Caco-2 (cell line): ENCODE measurements at regions not wholly inside any gene's neighbourhood (a gene's known extent, or its start where the extent isn't known, plus 50 kb on each side); places are given as distances from the start of the nearest gene placed in this dataset.

Experiments
- BruUV-seq: library from RNA; stranded (reverse); fragments of 400-500 nt; replicated peaks from 2 replicates; lab custom pipeline; 2021; lab: Mats Ljungman, UMichigan
- CTCF ChIA-PET: fragments of 300-600 bp; sonication (Branson Sonifier 250); formaldehyde crosslinking; loops from one replicate; lab custom pipeline; 2022; ENCODE audit warnings: antibody characterized with exemption; lab: Charles Lee
- POLR2A ChIA-PET: fragments of 300-600 bp; sonication (Branson Sonifier 250); formaldehyde crosslinking; loops from one replicate; lab custom pipeline; 2022; ENCODE audit warnings: antibody characterized with exemption; lab: Charles Lee
- DNase-seq, 2 experiments: peaks; one replicate each; pipeline versions ENCODE4 v3.0.0 to v3.0.0-alpha.2; 2020 to 2022
- H3K27me3 ChIP-seq: replicated peaks from 2 replicates; pipeline ENCODE4 v1.6.0; 2011; ENCODE audit warnings: low read length; ENCODE audit not compliant: control insufficient read depth, insufficient read depth
- H3K36me3 ChIP-seq: 2 replicates; pipeline ENCODE4 v1.5.1; 2011; ENCODE audit warnings: low read length; ENCODE audit not compliant: control insufficient read depth, insufficient read depth
- H3K4me1 ChIP-seq: fragments of 250-450 bp; sonication (Bioruptor Pico); 2 replicates; pipeline ENCODE4 v1.5.1; 2020; ENCODE audit warnings: mild to moderate bottlenecking
- H3K4me3 ChIP-seq: 2 replicates; pipeline ENCODE4 v1.5.1; 2011; ENCODE audit warnings: low read depth, mild to moderate bottlenecking, control low read depth, low read length
- H3K9me3 ChIP-seq: fragments of 250-450 bp; sonication (Bioruptor Pico); 2 replicates; pipeline ENCODE4 v1.5.1; 2020; ENCODE audit warnings: mild to moderate bottlenecking, moderate library complexity
- H3K27ac Mint-ChIP-seq: one replicate; pipeline ENCODE4 v1.8.0; 2022; ENCODE audit warnings: mixed read lengths; ENCODE audit not compliant: unreplicated experiment
- H3K27me3 Mint-ChIP-seq: one replicate; pipeline ENCODE4 v1.8.0; 2022; ENCODE audit warnings: mixed read lengths; ENCODE audit not compliant: insufficient read depth, unreplicated experiment
- H3K36me3 Mint-ChIP-seq: one replicate; pipeline ENCODE4 v1.8.0; 2022; ENCODE audit warnings: mild to moderate bottlenecking, mixed read lengths; ENCODE audit not compliant: insufficient read depth, unreplicated experiment
- H3K4me1 Mint-ChIP-seq: one replicate; pipeline ENCODE4 v1.8.0; 2022; ENCODE audit warnings: low read depth, mixed read lengths; ENCODE audit not compliant: unreplicated experiment
- H3K4me3 Mint-ChIP-seq: one replicate; pipeline ENCODE4 v1.8.0; 2022; ENCODE audit warnings: mild to moderate bottlenecking, moderate library complexity, mixed read lengths; ENCODE audit not compliant: unreplicated experiment
- H3K9me3 Mint-ChIP-seq: one replicate; pipeline ENCODE4 v1.8.0; 2022; ENCODE audit warnings: mixed read lengths; ENCODE audit not compliant: unreplicated experiment
- intact Hi-C: fragments of 100-400 bp; cut with micrococcal nuclease; formaldehyde crosslinking; loops from one replicate; pipeline ENCODE4 v1.10.0; 2022; ENCODE audit not compliant: unreplicated experiment
- TF ChIP-seq, protein P1 (sequence below), 2 experiments: fragments of 200-600 bp in 1 of 2; IDR thresholded peaks; 1 replicate in 1 of 2; 2 replicates in 1 of 2; pipeline versions ENCODE4 v1.5.1 to v1.8.0; 2011 to 2022; ENCODE audit warnings: antibody characterized with exemption in 1 of 2, control low read depth in 1 of 2, inconsistent platforms in 1 of 2, low read depth in 1 of 2, low read length in 1 of 2, mild to moderate bottlenecking in 1 of 2, moderate library complexity in 1 of 2; ENCODE audit not compliant: insufficient read depth in 1 of 2, severe bottlenecking in 1 of 2, unreplicated experiment in 1 of 2

DNA sequence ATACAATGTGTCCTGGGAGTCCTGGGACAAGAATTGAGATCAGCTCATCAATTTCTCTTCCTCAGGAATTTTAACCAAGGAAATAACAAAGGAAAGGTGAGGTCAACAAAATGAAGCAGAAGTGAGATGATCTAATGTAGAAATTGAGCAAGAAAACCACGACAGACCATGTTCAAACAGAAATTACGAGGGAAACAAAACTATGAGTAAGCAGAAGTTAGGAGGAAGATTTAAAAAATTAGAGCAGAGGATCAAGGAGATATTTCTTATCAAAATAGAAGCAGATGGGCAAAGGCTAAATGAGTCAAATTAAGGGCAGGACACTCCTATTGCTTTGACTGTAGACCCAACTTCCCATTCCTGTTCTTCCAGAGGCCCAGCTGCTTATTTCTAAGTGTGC is 97.4 kb downstream of the HINT1 start:
- Mint-ChIP-seq H3K9me3 (peaks cover 21% of the 10 kb centered on the region), H3K36me3 (no peaks in the 10 kb centered on the region), H3K27ac (no peak overlapping the region), H3K4me3 (no peak overlapping the region), H3K27me3 (no peaks in the 10 kb centered on the region), H3K4me1 (no peaks in the 10 kb centered on the region)
- DNase-seq: no peak
- CTCF ChIA-PET: no interaction called here
- POLR2A ChIA-PET: no interaction called here
- no peaks in the 10 kb centered on the region for H3K27me3 ChIP-seq
- BruUV-seq: no TSS peak
- intact Hi-C loops: no loop called here
- peaks cover 4% of the 10 kb centered on the region; the same call in 1 of the 2 replicates for H3K4me1 ChIP-seq
- H3K9me3 ChIP-seq: peaks cover 9% of the 10 kb centered on the region; the same call in 1 of the 2 replicates
- TF ChIP-seq, protein P1, sequence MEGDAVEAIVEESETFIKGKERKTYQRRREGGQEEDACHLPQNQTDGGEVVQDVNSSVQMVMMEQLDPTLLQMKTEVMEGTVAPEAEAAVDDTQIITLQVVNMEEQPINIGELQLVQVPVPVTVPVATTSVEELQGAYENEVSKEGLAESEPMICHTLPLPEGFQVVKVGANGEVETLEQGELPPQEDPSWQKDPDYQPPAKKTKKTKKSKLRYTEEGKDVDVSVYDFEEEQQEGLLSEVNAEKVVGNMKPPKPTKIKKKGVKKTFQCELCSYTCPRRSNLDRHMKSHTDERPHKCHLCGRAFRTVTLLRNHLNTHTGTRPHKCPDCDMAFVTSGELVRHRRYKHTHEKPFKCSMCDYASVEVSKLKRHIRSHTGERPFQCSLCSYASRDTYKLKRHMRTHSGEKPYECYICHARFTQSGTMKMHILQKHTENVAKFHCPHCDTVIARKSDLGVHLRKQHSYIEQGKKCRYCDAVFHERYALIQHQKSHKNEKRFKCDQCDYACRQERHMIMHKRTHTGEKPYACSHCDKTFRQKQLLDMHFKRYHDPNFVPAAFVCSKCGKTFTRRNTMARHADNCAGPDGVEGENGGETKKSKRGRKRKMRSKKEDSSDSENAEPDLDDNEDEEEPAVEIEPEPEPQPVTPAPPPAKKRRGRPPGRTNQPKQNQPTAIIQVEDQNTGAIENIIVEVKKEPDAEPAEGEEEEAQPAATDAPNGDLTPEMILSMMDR (IDR thresholded peaks at IDR 0.05; ENCODE audit: insufficient read depth in 1 of 2, low read depth in 1 of 2, low read length in 1 of 2, severe bottlenecking in 1 of 2, unreplicated experiment in 1 of 2): no peak
- no peak overlapping the region for H3K4me3 ChIP-seq
- no peaks in the 10 kb centered on the region for H3K36me3 ChIP-seq

- H3K27me3 ChIP-seq: no peaks in the 10 kb centered on the region
- H3K4me1 Mint-ChIP-seq: no peaks in the 10 kb centered on the region
- no peak overlapping the region for H3K4me3 Mint-ChIP-seq
- CTCF ChIA-PET: no interaction called here
- peaks cover 21% of the 10 kb centered on the region for H3K9me3 Mint-ChIP-seq
- BruUV-seq: no TSS peak
- no peaks in the 10 kb centered on the region for H3K4me1 ChIP-seq
- H3K36me3 ChIP-seq: no peaks in the 10 kb centered on the region
- H3K9me3 ChIP-seq: peaks cover 9% of the 10 kb centered on the region; the same call in 1 of the 2 replicates
- POLR2A ChIA-PET: no interaction called here
- H3K4me3 ChIP-seq: no peak overlapping the region
- no peak overlapping the region for H3K27ac Mint-ChIP-seq
- TF ChIP-seq, protein P1 (IDR thresholded peaks at IDR 0.05; ENCODE audit: insufficient read depth in 1 of 2, low read depth in 1 of 2, low read length in 1 of 2, severe bottlenecking in 1 of 2, unreplicated experiment in 1 of 2): no peak
- intact Hi-C loops: no loop called here
- no peaks in the 10 kb centered on the region for H3K27me3 Mint-ChIP-seq
- no peaks in the 10 kb centered on the region for H3K36me3 Mint-ChIP-seq
- no peak for DNase-seq
Observed at GRCh38 chr5:131064669-131065371, 100.2 kb downstream of the HINT1 start.

GRCh38 chr5:131042021-131042789 is 122.9 kb downstream of the HINT1 start:
- no peak overlapping the region for H3K27ac Mint-ChIP-seq
- Histone ChIP-seq H3K4me1 (no peaks in the 10 kb centered on the region), H3K27me3 (no peaks in the 10 kb centered on the region), H3K9me3 (0 out of 2 replicates have a peak, but pooled peaks cover 4% of the 10 kb centered on the region), H3K4me3 (no peak overlapping the region), H3K36me3 (no peaks in the 10 kb centered on the region)
- TF ChIP-seq, protein P1 (IDR thresholded peaks at IDR 0.05; ENCODE audit: insufficient read depth in 1 of 2, low read depth in 1 of 2, low read length in 1 of 2, severe bottlenecking in 1 of 2, unreplicated experiment in 1 of 2): no peak
- CTCF ChIA-PET: no interaction called here
- peaks cover 10% of the 10 kb centered on the region for H3K9me3 Mint-ChIP-seq
- H3K36me3 Mint-ChIP-seq: no peaks in the 10 kb centered on the region
- no TSS peak for BruUV-seq
- H3K4me1 Mint-ChIP-seq: no peaks in the 10 kb centered on the region
- POLR2A ChIA-PET: no interaction called here
- H3K4me3 Mint-ChIP-seq: no peak overlapping the region
- intact Hi-C loops: no loop called here
- no peak for DNase-seq
- peaks cover 2% of the 10 kb centered on the region for H3K27me3 Mint-ChIP-seq
